Spleen (tissue), 7 donors: ENCODE measurements at regions not wholly inside any gene's neighbourhood (a gene's known extent, or its start where the extent isn't known, plus 50 kb on each side); places are given as distances from the start of the nearest gene placed in this dataset.

Source experiments
- POLR2A ChIP-seq, 3 donors: fragments of 450-650 bp; IDR thresholded peaks; one replicate each; pipeline ENCODE4 v1.5.1; 2017; ENCODE audit warnings: antibody characterized with exemption in 3 of 3, mild to moderate bottlenecking in 1 of 3
- POLR2AphosphoS5 ChIP-seq, 3 donors: sonication (generic); formaldehyde crosslinking; IDR thresholded peaks; one replicate each; pipeline ENCODE4 v1.5.1; 2017; ENCODE audit warnings: antibody characterized with exemption in 3 of 3
- TF ChIP-seq, protein P1 (sequence below), 11 experiments: fragments of 200-600 bp in 7 of 11; fragments of 450-650 bp in 4 of 11; sonication (generic) in 4 of 11; IDR thresholded peaks in 8 of 11; conservative IDR thresholded peaks in 3 of 11; 1 replicate in 7 of 11; 2 replicates in 4 of 11; pipeline versions ENCODE4 v1.4.0 to v1.8.0; 2016 to 2021; ENCODE audit warnings: antibody characterized with exemption in 11 of 11, inconsistent platforms in 4 of 11, mild to moderate bottlenecking in 1 of 11
- donor health status: DM: no; HTN: no; CAD: no; lungs with moderate emphysema.
- donor health status: DM: no; HTN: no; CAD: no.
- donor health status: DM: no; HTN: no; CAD: no.

DNA sequence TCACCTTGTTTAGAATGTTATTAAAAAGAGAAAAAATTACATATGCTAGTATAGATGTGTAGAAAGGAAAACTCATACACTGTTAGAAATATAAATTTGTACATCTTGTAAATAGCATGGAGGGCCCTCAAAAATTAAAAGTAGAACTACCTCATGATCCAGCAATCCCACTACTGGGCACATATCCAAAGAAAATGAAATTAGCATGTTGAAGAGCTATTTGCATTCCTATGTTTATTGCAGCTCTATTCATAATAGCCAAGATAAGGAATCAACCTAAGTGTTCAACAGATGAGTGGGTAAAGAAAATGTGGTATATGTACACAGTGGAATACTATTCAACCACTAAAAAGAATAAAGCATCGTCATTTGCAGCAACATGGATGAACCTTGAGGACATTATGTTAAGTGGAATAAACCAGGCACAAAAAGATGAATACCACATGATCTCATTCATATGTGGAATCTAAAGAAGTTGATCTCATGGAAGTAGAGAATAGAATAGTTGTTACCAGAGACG is 251.5 kb upstream of the THUMPD2 start:
- TF ChIP-seq POLR2A (IDR thresholded peaks at IDR 0.05) = no peak
- TF ChIP-seq, protein P1, sequence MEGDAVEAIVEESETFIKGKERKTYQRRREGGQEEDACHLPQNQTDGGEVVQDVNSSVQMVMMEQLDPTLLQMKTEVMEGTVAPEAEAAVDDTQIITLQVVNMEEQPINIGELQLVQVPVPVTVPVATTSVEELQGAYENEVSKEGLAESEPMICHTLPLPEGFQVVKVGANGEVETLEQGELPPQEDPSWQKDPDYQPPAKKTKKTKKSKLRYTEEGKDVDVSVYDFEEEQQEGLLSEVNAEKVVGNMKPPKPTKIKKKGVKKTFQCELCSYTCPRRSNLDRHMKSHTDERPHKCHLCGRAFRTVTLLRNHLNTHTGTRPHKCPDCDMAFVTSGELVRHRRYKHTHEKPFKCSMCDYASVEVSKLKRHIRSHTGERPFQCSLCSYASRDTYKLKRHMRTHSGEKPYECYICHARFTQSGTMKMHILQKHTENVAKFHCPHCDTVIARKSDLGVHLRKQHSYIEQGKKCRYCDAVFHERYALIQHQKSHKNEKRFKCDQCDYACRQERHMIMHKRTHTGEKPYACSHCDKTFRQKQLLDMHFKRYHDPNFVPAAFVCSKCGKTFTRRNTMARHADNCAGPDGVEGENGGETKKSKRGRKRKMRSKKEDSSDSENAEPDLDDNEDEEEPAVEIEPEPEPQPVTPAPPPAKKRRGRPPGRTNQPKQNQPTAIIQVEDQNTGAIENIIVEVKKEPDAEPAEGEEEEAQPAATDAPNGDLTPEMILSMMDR (IDR thresholded peaks at IDR 0.05 in 8 of 11, conservative IDR thresholded peaks at IDR 0.05 in 3 of 11) = no peak
- no peak for TF ChIP-seq POLR2AphosphoS5 (IDR thresholded peaks at IDR 0.05)
